ENCODE measurements at regions not wholly inside any gene's neighbourhood (a gene's known extent, or its start where the extent isn't known, plus 50 kb on each side); places are given as distances from the start of the nearest gene placed in this dataset.

- DNase-seq: no peak
These were observed 56.4 kb upstream of the PRSS58 start for GRCh38 chr7:142314281-142314680.

- DNase-seq: no peak
These were observed 55.7 kb upstream of the PRSS58 start for GRCh38 chr7:142313528-142313927.

- no peak for DNase-seq
These were observed 54.0 kb upstream of the PRSS58 start for GRCh38 chr7:142311876-142312275.

DNA sequence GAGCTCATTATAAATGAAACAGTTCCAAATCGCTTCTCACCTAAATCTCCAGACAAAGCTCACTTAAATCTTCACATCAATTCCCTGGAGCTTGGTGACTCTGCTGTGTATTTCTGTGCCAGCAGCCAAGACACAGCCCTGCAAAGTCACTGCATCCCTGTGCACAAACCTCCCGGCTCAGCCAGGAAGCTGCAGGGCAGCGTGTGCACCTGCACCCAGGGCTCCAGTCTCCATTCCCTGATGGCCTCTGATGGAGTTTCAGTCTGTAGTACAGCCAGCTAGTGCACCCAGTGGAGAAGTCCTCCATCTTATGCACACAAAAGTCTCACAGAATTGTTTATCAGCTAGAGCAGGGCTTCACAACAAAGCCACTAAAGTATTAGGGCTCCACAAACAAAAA lies 51.1 kb upstream of the PRSS58 start:
- DNase-seq: no peak

- DNase-seq: no peak
These were observed 50.5 kb upstream of the PRSS58 start for GRCh38 chr7:142308326-142308725.

Measured in DMS153 (cell line).